OCI-LY1 (cell line): ENCODE measurements at regions not wholly inside any gene's neighbourhood (a gene's known extent, or its start where the extent isn't known, plus 50 kb on each side); places are given as distances from the start of the nearest gene placed in this dataset.

Experiments
- H2AFZ ChIP-seq: fragments of 200-600 bp; sonication (generic), shearing (Covaris generic); 2 replicates; pipeline ENCODE4 v1.6.0; 2014; ENCODE audit warnings: antibody characterized with exemption, mild to moderate bottlenecking, low read length
- H3F3A ChIP-seq: fragments of 200-600 bp; sonication (generic), shearing (Covaris generic); 2 replicates; pipeline ENCODE4 v1.6.0; 2014; ENCODE audit warnings: mild to moderate bottlenecking, antibody characterized with exemption, low read length, moderate library complexity; ENCODE audit not compliant: insufficient read depth
- H3K27ac ChIP-seq: fragments of 200-600 bp; sonication (generic); 2 replicates; pipeline ENCODE4 v1.5.1; 2014; ENCODE audit warnings: low read length, mixed run types, mild to moderate bottlenecking, low read depth; ENCODE audit not compliant: poor library complexity, severe bottlenecking
- H3K27me3 ChIP-seq: fragments of 200-600 bp; sonication (generic); 2 replicates; pipeline ENCODE4 v1.6.0; 2014; ENCODE audit warnings: antibody characterized with exemption, mild to moderate bottlenecking, low read length, moderate library complexity; ENCODE audit not compliant: insufficient read depth
- H3K36me3 ChIP-seq: fragments of 200-600 bp; sonication (generic); 2 replicates; pipeline ENCODE4 v1.6.1; 2014; ENCODE audit warnings: mild to moderate bottlenecking, antibody characterized with exemption, low read length, moderate library complexity, mixed read lengths; ENCODE audit not compliant: insufficient read depth
- H3K4me1 ChIP-seq: fragments of 200-600 bp; sonication (generic); 2 replicates; pipeline ENCODE4 v1.5.1; 2014; ENCODE audit warnings: mild to moderate bottlenecking, low read length, moderate library complexity; ENCODE audit not compliant: insufficient read depth, severe bottlenecking
- H3K4me2 ChIP-seq: fragments of 200-600 bp; sonication (generic), shearing (Covaris generic); 2 replicates; pipeline ENCODE4 v1.6.1; 2014; ENCODE audit warnings: low read length
- H3K4me3 ChIP-seq: fragments of 200-600 bp; sonication (generic); 2 replicates; pipeline ENCODE4 v1.5.1; 2014; ENCODE audit warnings: low read length, low read depth, mild to moderate bottlenecking, mixed read lengths; ENCODE audit not compliant: poor library complexity, severe bottlenecking
- H3K79me2 ChIP-seq: fragments of 200-600 bp; shearing (Covaris generic); 2 replicates; pipeline ENCODE4 v1.6.1; 2016; ENCODE audit warnings: mixed run types, low read length, mixed read lengths; ENCODE audit not compliant: insufficient read depth
- H3K9ac ChIP-seq: fragments of 200-600 bp; sonication (generic), shearing (Covaris generic); 2 replicates; pipeline ENCODE4 v1.6.1; 2014; ENCODE audit warnings: mild to moderate bottlenecking, low read length, mixed read lengths
- H3K9me2 ChIP-seq: fragments of 200-600 bp; sonication (generic), shearing (Covaris generic); 2 replicates; pipeline ENCODE4 v1.6.1; 2014; ENCODE audit warnings: low read depth, mild to moderate bottlenecking, low read length, mixed read lengths
- H3K9me3 ChIP-seq: fragments of 200-600 bp; shearing (Covaris generic); 2 replicates; pipeline ENCODE4 v1.6.1; 2014; ENCODE audit warnings: low read length, mixed read lengths
- H4K20me1 ChIP-seq: fragments of 200-600 bp; sonication (generic), shearing (Covaris generic); 2 replicates; pipeline ENCODE4 v1.6.0; 2016; ENCODE audit warnings: mild to moderate bottlenecking, low read length; ENCODE audit not compliant: insufficient read depth
- CTCF ChIP-seq: fragments of 200-600 bp; sonication (generic), shearing (Covaris generic); IDR thresholded peaks from 2 replicates; pipeline ENCODE4 v1.5.1; 2017; ENCODE audit warnings: mild to moderate bottlenecking, antibody characterized with exemption, low read length, moderate library complexity, mixed read lengths
- EZH2 ChIP-seq: fragments of 200-600 bp; sonication (generic), shearing (Covaris generic); IDR thresholded peaks from 2 replicates; pipeline ENCODE4 v1.8.0; 2017; ENCODE audit warnings: borderline replicate concordance, mixed run types, mild to moderate bottlenecking, antibody characterized with exemption, low read length, moderate library complexity, mixed read lengths

- Histone ChIP-seq H3K79me2 (no peaks in the 10 kb centered on the region), H3K4me3 (no peak overlapping the region), H2AFZ (no peak overlapping the region), H3K27ac (no peak overlapping the region), H4K20me1 (no peaks in the 10 kb centered on the region), H3K27me3 (no peaks in the 10 kb centered on the region), H3F3A (no peaks in the 10 kb centered on the region), H3K36me3 (no peaks in the 10 kb centered on the region), H3K4me1 (no peaks in the 10 kb centered on the region), H3K9me3 (no peaks in the 10 kb centered on the region), H3K9me2 (no peaks in the 10 kb centered on the region), H3K9ac (no peak overlapping the region), H3K4me2 (no peak overlapping the region)
- no peak for TF ChIP-seq EZH2
- TF ChIP-seq CTCF, result no peak
Observed at GRCh38 chr20:55054453-55054852, 579.1 kb downstream of the DOK5 start.

- Histone ChIP-seq H3F3A (no peaks in the 10 kb centered on the region), H3K9me2 (no peaks in the 10 kb centered on the region), H3K36me3 (no peaks in the 10 kb centered on the region), H3K4me3 (no peak overlapping the region), H3K27me3 (no peaks in the 10 kb centered on the region), H2AFZ (no peak overlapping the region), H3K27ac (no peak overlapping the region), H3K9ac (no peak overlapping the region), H3K9me3 (no peaks in the 10 kb centered on the region), H3K4me1 (no peaks in the 10 kb centered on the region), H3K79me2 (no peaks in the 10 kb centered on the region), H4K20me1 (no peaks in the 10 kb centered on the region), H3K4me2 (no peak overlapping the region)
- no peak for TF ChIP-seq EZH2
Observed at GRCh38 chr20:55053389-55053788, 578.0 kb downstream of the DOK5 start.

GRCh38 chr20:55052459-55052858 is 577.1 kb downstream of the DOK5 start:
- no peaks in the 10 kb centered on the region for H3K4me1 ChIP-seq
- no peaks in the 10 kb centered on the region for H3K79me2 ChIP-seq
- H3K9ac ChIP-seq, result no peak overlapping the region
- H3K9me3 ChIP-seq, result no peaks in the 10 kb centered on the region
- H3K9me2 ChIP-seq, result no peaks in the 10 kb centered on the region
- no peak for TF ChIP-seq EZH2
- TF ChIP-seq CTCF, result no peak
- no peaks in the 10 kb centered on the region for H3K36me3 ChIP-seq
- H4K20me1 ChIP-seq, result no peaks in the 10 kb centered on the region
- H3K4me2 ChIP-seq, result no peak overlapping the region
- no peaks in the 10 kb centered on the region for H3K27me3 ChIP-seq
- no peaks in the 10 kb centered on the region for H3F3A ChIP-seq
- no peak overlapping the region for H3K27ac ChIP-seq
- no peak overlapping the region for H2AFZ ChIP-seq
- H3K4me3 ChIP-seq, result no peak overlapping the region

GRCh38 chr20:55038684-55039083 is 563.3 kb downstream of the DOK5 start:
- no peak overlapping the region for H3K27ac ChIP-seq
- no peak overlapping the region for H3K4me2 ChIP-seq
- H4K20me1 ChIP-seq, result no peaks in the 10 kb centered on the region
- no peaks in the 10 kb centered on the region for H3F3A ChIP-seq
- H3K36me3 ChIP-seq, result no peaks in the 10 kb centered on the region
- H2AFZ ChIP-seq, result no peak overlapping the region
- H3K4me3 ChIP-seq, result no peak overlapping the region
- no peak overlapping the region for H3K9ac ChIP-seq
- no peaks in the 10 kb centered on the region for H3K9me2 ChIP-seq
- no peaks in the 10 kb centered on the region for H3K4me1 ChIP-seq
- no peaks in the 10 kb centered on the region for H3K27me3 ChIP-seq
- H3K79me2 ChIP-seq, result no peaks in the 10 kb centered on the region
- TF ChIP-seq CTCF, result no peak
- no peak for TF ChIP-seq EZH2
- no peaks in the 10 kb centered on the region for H3K9me3 ChIP-seq
